ENCODE measurements at regions not wholly inside any gene's neighbourhood (a gene's known extent, or its start where the extent isn't known, plus 50 kb on each side); places are given as distances from the start of the nearest gene placed in this dataset.

DNA sequence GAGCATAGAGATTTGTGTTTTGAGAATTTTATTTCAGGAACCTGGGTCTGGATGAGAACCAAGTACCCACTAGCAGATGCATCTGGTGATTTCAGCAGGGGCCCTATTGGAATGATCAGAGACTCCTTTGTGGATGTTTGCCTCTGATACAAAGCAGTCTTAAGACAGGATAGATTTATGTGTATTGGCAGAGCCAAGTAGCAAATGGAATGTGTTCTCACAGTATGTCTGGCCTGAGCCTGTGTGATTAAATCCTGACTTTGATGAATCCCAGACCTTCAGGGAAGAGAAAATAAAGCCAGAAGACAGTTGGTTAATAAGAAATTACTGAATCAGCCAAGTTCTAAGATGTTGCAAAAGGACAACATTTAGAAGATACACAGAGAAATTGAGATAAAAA lies 755.5 kb upstream of the SEMA6D start:
- Histone ChIP-seq H3K9ac (ENCODE audit: insufficient read depth, low read depth, low read length) (no peak overlapping the region), H3K4me3 (replicated peaks in 1 of 3; ENCODE audit: insufficient read depth in 1 of 3, low read depth in 2 of 3, low read length in 3 of 3) (no peak overlapping the region), H4K20me1 (ENCODE audit: insufficient read depth, low read length) (no peaks in the 10 kb centered on the region), H3K27me3 (ENCODE audit: control insufficient read depth in 1 of 2, insufficient read depth in 2 of 2, low read length in 2 of 2) (no peaks in the 10 kb centered on the region), H3K4me1 (ENCODE audit: insufficient read depth, low read length) (no peaks in the 10 kb centered on the region), H3K9me3 (ENCODE audit: low read length) (peaks cover 82% of the 10 kb centered on the region), H3K36me3 (replicated peaks in 1 of 2; ENCODE audit: control insufficient read depth in 1 of 2, insufficient read depth in 2 of 2, low read length in 2 of 2) (no peaks in the 10 kb centered on the region), H3K4me2 (ENCODE audit: low read depth, low read length) (no peak overlapping the region), H2AFZ (ENCODE audit: low read length) (no peak overlapping the region), H3K79me2 (ENCODE audit: insufficient read depth, low read length) (no peaks in the 10 kb centered on the region), H3K27ac (ENCODE audit: extremely low read length, insufficient read depth, low read length) (no peak overlapping the region)
- ATAC-seq: no peak
- no peak for DNase-seq (ENCODE audit: low spot score)
- TF ChIP-seq TEAD3 (CRISPR knock-in tag; optimal IDR thresholded peaks at IDR 0.05; ENCODE audit: borderline replicate concordance) (no peak), ZNF781 (CRISPR knock-in tag; IDR thresholded peaks at IDR 0.05; ENCODE audit: borderline replicate concordance, not compliant biosample characterization) (no peak), ZNF230 (CRISPR knock-in tag; IDR thresholded peaks at IDR 0.05) (no peak), DNMT3B (CRISPR knock-in tag; conservative IDR thresholded peaks at IDR 0.05) (no peak), IRF9 (CRISPR knock-in tag; IDR thresholded peaks at IDR 0.05; ENCODE audit: borderline replicate concordance) (no peak)
- TF ChIP-seq, protein P1, sequence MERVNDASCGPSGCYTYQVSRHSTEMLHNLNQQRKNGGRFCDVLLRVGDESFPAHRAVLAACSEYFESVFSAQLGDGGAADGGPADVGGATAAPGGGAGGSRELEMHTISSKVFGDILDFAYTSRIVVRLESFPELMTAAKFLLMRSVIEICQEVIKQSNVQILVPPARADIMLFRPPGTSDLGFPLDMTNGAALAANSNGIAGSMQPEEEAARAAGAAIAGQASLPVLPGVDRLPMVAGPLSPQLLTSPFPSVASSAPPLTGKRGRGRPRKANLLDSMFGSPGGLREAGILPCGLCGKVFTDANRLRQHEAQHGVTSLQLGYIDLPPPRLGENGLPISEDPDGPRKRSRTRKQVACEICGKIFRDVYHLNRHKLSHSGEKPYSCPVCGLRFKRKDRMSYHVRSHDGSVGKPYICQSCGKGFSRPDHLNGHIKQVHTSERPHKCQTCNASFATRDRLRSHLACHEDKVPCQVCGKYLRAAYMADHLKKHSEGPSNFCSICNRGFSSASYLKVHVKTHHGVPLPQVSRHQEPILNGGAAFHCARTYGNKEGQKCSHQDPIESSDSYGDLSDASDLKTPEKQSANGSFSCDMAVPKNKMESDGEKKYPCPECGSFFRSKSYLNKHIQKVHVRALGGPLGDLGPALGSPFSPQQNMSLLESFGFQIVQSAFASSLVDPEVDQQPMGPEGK (CRISPR knock-in tag; IDR thresholded peaks at IDR 0.05): no peak
- TF ChIP-seq, protein P2, sequence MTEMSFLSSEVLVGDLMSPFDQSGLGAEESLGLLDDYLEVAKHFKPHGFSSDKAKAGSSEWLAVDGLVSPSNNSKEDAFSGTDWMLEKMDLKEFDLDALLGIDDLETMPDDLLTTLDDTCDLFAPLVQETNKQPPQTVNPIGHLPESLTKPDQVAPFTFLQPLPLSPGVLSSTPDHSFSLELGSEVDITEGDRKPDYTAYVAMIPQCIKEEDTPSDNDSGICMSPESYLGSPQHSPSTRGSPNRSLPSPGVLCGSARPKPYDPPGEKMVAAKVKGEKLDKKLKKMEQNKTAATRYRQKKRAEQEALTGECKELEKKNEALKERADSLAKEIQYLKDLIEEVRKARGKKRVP (CRISPR knock-in tag; IDR thresholded peaks at IDR 0.05): no peak
- POLR2A ChIA-PET: no interaction called here
- in situ Hi-C loops (cut with HindIII; ENCODE audit: extremely low pct_ligation_motif_present, low pct_unique_long_range_greater_than_20kb) (no loop called here), intact Hi-C loops (cut with micrococcal nuclease; ENCODE audit: unreplicated experiment) (no loop called here)
- FAIRE-seq: no peak
- CTCF ChIA-PET (ENCODE audit: low intra/inter-chr PET ratio, low total read pairs): no interaction called here
- BruUV-seq (replicated peaks): no TSS peak
